ENCODE measurements at regions not wholly inside any gene's neighbourhood (a gene's known extent, or its start where the extent isn't known, plus 50 kb on each side); places are given as distances from the start of the nearest gene placed in this dataset.

DNA sequence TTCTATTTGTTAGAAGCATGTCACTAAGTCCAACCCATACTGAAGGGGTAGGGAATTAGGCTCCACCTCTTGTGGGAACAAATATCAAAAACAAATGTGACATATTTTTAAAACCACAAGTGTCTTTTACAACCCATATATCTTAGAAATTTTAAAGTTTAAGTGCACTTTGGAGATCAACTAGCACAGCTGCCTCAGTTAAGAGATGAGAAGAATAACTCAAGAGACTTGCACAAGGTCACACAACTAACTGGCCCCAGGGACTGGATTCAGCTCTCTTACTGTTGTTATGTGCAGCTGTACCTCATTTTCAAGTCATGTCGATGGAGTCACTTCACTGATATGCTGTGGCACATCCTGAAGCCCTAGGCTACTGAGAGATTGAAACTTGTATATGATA is 102.9 kb upstream of the BMP2 start:
- Histone ChIP-seq H3K23me2 (ENCODE audit: insufficient read length, low read depth, low read length, poor library complexity, severe bottlenecking) (no peaks in the 10 kb centered on the region), H2AK5ac (ENCODE audit: insufficient read length, low read length) (no peak overlapping the region), H3T11ph (ENCODE audit: low read length) (no peak overlapping the region), H3K27me3 (ENCODE audit: insufficient read depth, low read length) (no peaks in the 10 kb centered on the region), H3K9ac (ENCODE audit: extremely low read depth, insufficient read length, low read length) (no peak overlapping the region), H3K9me3 (ENCODE audit: control insufficient read depth, low read depth, low read length) (no peaks in the 10 kb centered on the region), H3K56ac (ENCODE audit: insufficient read length, low read depth, low read length) (no peak overlapping the region), H4K20me1 (ENCODE audit: control insufficient read depth, insufficient read depth, insufficient read length) (no peaks in the 10 kb centered on the region), H3K4ac (ENCODE audit: low read depth, low read length) (no peak overlapping the region), H3K14ac (ENCODE audit: insufficient read depth, low read length) (no peak overlapping the region), H3K4me2 (ENCODE audit: insufficient read depth, insufficient read length, low read length) (no peak overlapping the region), H2BK20ac (ENCODE audit: low read depth, low read length, poor library complexity, severe bottlenecking) (no peak overlapping the region), H3K23ac (ENCODE audit: insufficient read length, low read depth, low read length) (no peak overlapping the region), H4K8ac (replicated peaks; ENCODE audit: insufficient read length, low read depth, low read length) (no peak overlapping the region), H3K18ac (ENCODE audit: insufficient read length, low read depth, low read length) (no peak overlapping the region), H3K27ac (ENCODE audit: insufficient read length, low read depth, low read length) (no peak overlapping the region), H3K79me1 (ENCODE audit: insufficient read depth, low read depth, low read length, poor library complexity, severe bottlenecking) (no peaks in the 10 kb centered on the region), H2BK12ac (ENCODE audit: insufficient read length, low read depth, low read length) (no peak overlapping the region), H2BK120ac (ENCODE audit: low read depth, low read length, poor library complexity, severe bottlenecking) (no peak overlapping the region), H2BK15ac (ENCODE audit: low read depth, low read length) (no peak overlapping the region), H2BK5ac (ENCODE audit: insufficient read length, low read length) (no peak overlapping the region), H3K79me2 (ENCODE audit: insufficient read depth, low read length) (no peaks in the 10 kb centered on the region), H4K91ac (ENCODE audit: insufficient read length, low read depth, low read length) (no peak overlapping the region), H4K5ac (ENCODE audit: insufficient read length, low read depth, low read length) (no peak overlapping the region), H2AFZ (ENCODE audit: low read length) (no peak overlapping the region), H3K4me1 (ENCODE audit: insufficient read depth, low read length) (no peaks in the 10 kb centered on the region)
- no CpG with 5 or more reads among the region's 1 CpG for WGBS (ENCODE audit: extremely low coverage, insufficient read length, low lambda C conversion rate)
- Mint-ChIP-seq H3K27me3 (ENCODE audit: low read depth) (no peaks in the 10 kb centered on the region), H3K4me3 (no peak overlapping the region), H3K4me1 (peaks cover 6 to 9% of the 10 kb centered on the region in 2 experiments; a peak in 3 of 4 replicates), H3K27ac (no peak overlapping the region), H3K36me3 (ENCODE audit: insufficient read depth in 1 of 3, low read depth in 3 of 3) (no peaks in the 10 kb centered on the region; a peak in 1 of 7 replicates), H3K9me3 (peaks cover 2 to 3% of the 10 kb centered on the region in 2 experiments; a peak in 1 of 5 replicates)
- TF ChIP-seq, protein P1, sequence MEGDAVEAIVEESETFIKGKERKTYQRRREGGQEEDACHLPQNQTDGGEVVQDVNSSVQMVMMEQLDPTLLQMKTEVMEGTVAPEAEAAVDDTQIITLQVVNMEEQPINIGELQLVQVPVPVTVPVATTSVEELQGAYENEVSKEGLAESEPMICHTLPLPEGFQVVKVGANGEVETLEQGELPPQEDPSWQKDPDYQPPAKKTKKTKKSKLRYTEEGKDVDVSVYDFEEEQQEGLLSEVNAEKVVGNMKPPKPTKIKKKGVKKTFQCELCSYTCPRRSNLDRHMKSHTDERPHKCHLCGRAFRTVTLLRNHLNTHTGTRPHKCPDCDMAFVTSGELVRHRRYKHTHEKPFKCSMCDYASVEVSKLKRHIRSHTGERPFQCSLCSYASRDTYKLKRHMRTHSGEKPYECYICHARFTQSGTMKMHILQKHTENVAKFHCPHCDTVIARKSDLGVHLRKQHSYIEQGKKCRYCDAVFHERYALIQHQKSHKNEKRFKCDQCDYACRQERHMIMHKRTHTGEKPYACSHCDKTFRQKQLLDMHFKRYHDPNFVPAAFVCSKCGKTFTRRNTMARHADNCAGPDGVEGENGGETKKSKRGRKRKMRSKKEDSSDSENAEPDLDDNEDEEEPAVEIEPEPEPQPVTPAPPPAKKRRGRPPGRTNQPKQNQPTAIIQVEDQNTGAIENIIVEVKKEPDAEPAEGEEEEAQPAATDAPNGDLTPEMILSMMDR (conservative IDR thresholded peaks at IDR 0.05) = no peak
- no peak for DNase-seq

Data from H9 (cell line).